AG09319 (cell line): ENCODE measurements at regions not wholly inside any gene's neighbourhood (a gene's known extent, or its start where the extent isn't known, plus 50 kb on each side); places are given as distances from the start of the nearest gene placed in this dataset.
A peak's percentile ranks its signal among the peaks of the same experiment; 100 is the strongest.

Source experiments
- DNase-seq: peaks from one replicate; pipeline ENCODE4 v3.0.0-alpha.2; 2010; ENCODE audit warnings: low read depth; ENCODE audit errors: extremely low read depth
- TF ChIP-seq, protein P1 (sequence below): IDR thresholded peaks from 2 replicates; pipeline ENCODE4 v1.5.1; 2011; ENCODE audit warnings: low read depth, mild to moderate bottlenecking, inconsistent platforms, low read length, moderate library complexity

DNA sequence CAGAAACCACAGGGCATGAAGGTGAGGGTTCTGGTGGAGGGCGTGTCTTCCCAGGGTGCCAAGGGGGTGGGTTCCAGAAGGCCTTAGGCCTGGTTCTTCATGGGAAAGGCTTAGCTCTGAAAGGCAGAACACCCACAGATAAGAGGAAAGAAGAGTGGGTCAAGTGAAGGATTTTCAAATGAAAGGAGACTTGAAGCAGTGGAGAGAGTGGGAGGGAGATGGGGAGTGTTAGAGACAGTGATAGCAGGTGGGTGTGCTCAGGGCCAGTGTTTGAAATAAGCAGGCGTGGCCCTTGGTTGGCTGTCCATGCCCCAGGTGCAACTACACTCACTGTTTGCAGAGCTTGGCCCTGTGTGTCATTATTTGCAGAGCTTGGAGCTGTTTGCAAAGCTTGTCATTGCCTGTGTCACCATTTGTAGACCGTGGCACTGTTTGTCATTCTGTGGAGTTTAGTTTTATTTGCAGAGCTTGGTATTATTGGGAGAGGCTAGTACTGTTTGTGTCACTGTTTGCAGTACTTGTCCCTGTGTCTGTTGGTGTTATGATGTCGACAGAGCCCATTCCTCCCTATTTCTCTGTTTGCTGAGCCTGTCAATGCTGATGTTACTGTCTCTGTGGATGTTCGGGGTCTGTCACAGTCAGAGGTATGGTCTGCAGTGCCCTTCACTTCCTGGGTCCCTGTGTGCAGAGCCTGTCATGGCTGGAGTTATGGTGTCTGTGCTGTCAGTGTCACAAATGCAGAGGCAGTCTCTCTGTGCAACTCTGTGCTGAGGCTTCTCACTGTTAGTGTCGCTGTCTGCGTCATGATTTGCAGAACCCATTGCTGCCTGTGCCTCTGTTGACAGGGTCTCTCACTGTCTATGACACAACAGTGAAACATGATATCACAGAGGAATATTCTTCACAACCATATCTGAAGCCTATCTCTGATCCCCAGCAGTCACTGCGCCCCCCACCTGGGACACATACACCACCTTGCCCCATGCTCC is 127.7 kb upstream of the LRFN2 start:
- no peak for DNase-seq
- TF ChIP-seq, protein P1, sequence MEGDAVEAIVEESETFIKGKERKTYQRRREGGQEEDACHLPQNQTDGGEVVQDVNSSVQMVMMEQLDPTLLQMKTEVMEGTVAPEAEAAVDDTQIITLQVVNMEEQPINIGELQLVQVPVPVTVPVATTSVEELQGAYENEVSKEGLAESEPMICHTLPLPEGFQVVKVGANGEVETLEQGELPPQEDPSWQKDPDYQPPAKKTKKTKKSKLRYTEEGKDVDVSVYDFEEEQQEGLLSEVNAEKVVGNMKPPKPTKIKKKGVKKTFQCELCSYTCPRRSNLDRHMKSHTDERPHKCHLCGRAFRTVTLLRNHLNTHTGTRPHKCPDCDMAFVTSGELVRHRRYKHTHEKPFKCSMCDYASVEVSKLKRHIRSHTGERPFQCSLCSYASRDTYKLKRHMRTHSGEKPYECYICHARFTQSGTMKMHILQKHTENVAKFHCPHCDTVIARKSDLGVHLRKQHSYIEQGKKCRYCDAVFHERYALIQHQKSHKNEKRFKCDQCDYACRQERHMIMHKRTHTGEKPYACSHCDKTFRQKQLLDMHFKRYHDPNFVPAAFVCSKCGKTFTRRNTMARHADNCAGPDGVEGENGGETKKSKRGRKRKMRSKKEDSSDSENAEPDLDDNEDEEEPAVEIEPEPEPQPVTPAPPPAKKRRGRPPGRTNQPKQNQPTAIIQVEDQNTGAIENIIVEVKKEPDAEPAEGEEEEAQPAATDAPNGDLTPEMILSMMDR, result no peak

DNA sequence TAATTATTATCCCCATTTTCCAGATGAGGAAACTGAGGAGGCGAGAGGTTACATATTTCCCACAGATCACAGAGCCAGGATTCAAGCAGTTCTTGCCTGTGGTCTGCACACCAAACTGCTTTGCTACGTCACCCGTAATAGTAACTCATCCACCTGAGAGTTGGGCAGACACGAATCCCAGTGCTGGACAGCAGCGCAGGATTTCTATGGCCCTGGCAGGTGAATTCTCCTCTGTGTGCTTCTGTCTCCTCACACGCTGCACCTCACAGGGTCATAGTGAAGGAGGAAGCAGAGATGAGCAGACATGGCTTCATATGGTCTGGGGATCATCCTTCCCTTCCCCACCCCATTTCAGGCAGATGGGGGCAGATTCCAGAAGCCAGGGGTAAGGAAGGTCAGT is 127.0 kb upstream of the LRFN2 start:
- TF ChIP-seq, protein P1, result no peak
- DNase-seq, result no peak

DNA sequence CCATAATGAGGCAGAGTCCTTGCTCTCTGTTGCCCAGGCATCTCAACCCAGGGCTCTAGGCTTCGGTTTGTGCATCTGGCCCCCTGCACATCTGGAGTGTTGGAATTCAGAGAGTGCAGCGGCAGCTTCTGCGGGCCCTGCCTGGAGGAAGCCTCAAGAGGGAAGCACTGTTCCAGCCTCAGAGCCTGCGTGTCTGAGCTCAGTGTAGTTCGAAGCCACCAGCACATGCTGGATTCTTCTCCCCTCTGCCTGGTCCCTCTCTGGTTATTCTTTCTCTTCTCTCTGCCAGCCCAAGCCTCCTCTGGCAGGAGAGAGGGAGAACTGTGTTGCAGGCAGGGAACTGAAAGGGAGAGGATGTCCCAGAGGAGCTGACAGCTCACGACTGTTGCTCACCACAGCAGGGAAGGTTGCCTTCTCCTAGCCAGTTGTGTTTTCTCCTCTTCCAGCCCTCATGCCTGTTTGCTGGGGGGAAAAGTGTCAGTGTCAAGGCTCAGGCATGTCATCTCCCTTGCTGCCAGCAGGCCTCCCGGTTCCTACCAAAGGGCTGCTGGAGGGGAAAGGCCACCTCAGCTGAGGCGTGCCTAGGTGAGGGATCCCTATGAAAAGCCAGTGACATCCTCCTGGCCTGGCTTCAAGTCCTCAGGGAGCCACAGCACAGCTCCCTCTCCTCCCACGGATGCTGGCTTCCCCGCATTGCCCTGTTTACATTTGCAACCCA is 126.0 kb upstream of the LRFN2 start:
- TF ChIP-seq, protein P1, result peak; percentile 13
- no peak for DNase-seq

DNA sequence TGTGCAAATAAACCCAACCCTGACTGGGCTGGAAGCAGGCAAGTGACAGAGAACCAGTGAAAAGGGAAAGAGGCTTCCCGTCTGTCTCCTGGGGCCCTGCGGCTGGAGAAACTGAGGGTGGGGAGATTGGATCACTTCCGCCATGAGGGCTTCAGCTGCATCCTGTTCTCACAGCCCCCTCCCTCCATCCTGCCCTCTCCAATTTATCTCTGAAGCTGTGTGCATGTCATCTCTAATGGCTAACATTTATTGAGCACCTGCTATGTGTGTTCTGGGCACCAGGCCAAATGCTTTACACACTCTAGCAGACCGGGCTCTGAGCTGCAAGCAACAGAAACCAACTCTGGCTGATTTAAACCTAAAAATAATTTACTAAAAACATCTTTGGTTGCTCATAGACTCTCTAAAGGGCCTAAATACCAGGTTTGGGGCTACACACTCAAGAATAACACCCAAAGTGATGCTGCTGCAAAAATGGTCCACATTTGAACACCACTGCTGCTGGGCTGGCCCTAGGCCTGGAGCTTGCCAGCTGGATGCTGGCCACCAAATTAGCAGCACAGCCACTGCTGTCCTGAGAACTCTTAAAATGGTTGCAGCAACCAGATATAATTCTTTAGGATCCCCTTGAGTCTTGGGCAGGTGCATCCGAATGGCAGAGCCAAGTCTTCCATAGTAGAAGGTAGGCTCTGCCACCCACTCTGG is 123.6 kb upstream of the LRFN2 start:
- TF ChIP-seq, protein P1, result no peak
- DNase-seq, result no peak

DNA sequence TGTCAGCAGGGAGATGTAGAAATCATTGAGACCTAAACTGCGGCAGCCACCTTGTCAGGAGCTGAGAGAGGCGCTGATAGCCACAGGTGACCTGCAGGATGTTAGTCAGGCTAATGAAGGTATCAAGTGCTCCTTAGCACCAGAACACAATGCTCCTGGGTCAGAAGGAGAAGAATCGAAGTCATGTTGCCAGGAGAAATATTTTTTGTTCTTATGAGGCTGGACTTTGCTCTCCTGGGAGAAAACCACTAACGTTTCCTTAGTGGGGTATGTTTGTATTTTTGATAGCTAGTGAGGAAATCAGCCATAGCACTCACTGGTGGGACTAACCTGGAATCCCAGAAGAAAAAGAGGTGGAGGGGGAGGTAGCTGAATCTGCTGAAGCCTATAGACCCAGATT is 120.9 kb upstream of the LRFN2 start:
- TF ChIP-seq, protein P1, result no peak
- DNase-seq, result no peak

DNA sequence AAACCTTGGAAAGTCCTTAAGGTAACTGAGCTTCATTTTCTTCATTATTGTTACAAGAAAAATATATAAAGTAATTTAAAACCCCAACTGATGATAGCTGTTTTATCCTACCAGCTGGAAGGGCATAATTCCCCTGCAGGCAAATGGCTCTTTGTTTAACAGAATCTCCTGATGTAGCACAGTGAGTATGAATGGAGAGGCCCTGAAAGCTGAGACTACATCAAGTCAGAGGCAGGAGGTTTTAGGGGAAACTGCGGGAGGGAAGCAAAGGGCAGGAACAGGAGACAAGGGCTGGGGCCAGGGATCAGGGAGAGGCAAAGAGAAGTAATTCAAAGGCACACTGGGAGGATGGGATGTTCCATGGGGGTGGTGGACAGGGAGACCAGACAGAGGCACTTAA is 119.0 kb upstream of the LRFN2 start:
- TF ChIP-seq, protein P1, result no peak
- no peak for DNase-seq
